Osteoblast (primary cell): ENCODE measurements at regions not wholly inside any gene's neighbourhood (a gene's known extent, or its start where the extent isn't known, plus 50 kb on each side); places are given as distances from the start of the nearest gene placed in this dataset.

Source experiments
- DNase-seq: peaks from one replicate; pipeline ENCODE4 v3.0.0; 2011; ENCODE audit warnings: low spot score, mixed read lengths; ENCODE audit not compliant: insufficient read length; ENCODE audit errors: missing footprints
- H2AFZ ChIP-seq: 2 replicates; pipeline ENCODE4 v1.6.0; 2011; ENCODE audit warnings: mild to moderate bottlenecking, low read length
- H3K27ac ChIP-seq: 2 replicates; pipeline ENCODE4 v1.5.1; 2011; ENCODE audit warnings: mild to moderate bottlenecking, low read depth, low read length, moderate library complexity
- H3K27me3 ChIP-seq: 2 replicates; pipeline ENCODE4 v1.6.0; 2012; ENCODE audit warnings: mild to moderate bottlenecking, control low read depth, inconsistent platforms, low read length, moderate library complexity; ENCODE audit not compliant: insufficient read depth
- H3K36me3 ChIP-seq: 2 replicates; pipeline ENCODE4 v1.5.1; 2011; ENCODE audit warnings: mild to moderate bottlenecking, low read length, control low read depth, moderate library complexity; ENCODE audit not compliant: insufficient read depth
- H3K4me1 ChIP-seq: 2 replicates; pipeline ENCODE4 v1.5.1; 2011; ENCODE audit warnings: mild to moderate bottlenecking, low read length, control low read depth, moderate library complexity; ENCODE audit not compliant: insufficient read depth
- H3K4me2 ChIP-seq: 2 replicates; pipeline ENCODE4 v1.6.0; 2011; ENCODE audit warnings: mild to moderate bottlenecking, low read length; ENCODE audit not compliant: insufficient read depth
- H3K4me3 ChIP-seq: fragments of 200-600 bp; sonication (generic); 3 replicates; pipeline ENCODE4 v1.5.1; 2012; ENCODE audit warnings: mild to moderate bottlenecking, low read length, inconsistent platforms; ENCODE audit not compliant: insufficient read depth
- H3K79me2 ChIP-seq: 2 replicates; pipeline ENCODE4 v1.6.0; 2012; ENCODE audit warnings: mild to moderate bottlenecking, low read length, control low read depth, inconsistent platforms; ENCODE audit not compliant: insufficient read depth
- H3K9me3 ChIP-seq: 2 replicates; pipeline ENCODE4 v1.5.1; 2011; ENCODE audit warnings: low read depth, low read length, control low read depth
- H4K20me1 ChIP-seq: 2 replicates; pipeline ENCODE4 v1.6.0; 2012; ENCODE audit warnings: mild to moderate bottlenecking, low read length, control low read depth; ENCODE audit not compliant: insufficient read depth
- CTCF ChIP-seq: IDR thresholded peaks from 2 replicates; pipeline ENCODE4 v1.5.1; 2011; ENCODE audit warnings: mild to moderate bottlenecking, low read depth, low read length, moderate library complexity; ENCODE audit errors: extremely low read depth

- H3K4me1 ChIP-seq: no peaks in the 10 kb centered on the region
- no peak overlapping the region for H3K27ac ChIP-seq
- no peaks in the 10 kb centered on the region for H3K36me3 ChIP-seq
- H3K9me3 ChIP-seq: no peaks in the 10 kb centered on the region
- no peaks in the 10 kb centered on the region for H3K79me2 ChIP-seq
- no peaks in the 10 kb centered on the region for H3K27me3 ChIP-seq
- no peak overlapping the region for H2AFZ ChIP-seq
- no peaks in the 10 kb centered on the region for H4K20me1 ChIP-seq
- H3K4me2 ChIP-seq: no peak overlapping the region
- TF ChIP-seq CTCF: no peak
- H3K4me3 ChIP-seq: no peak overlapping the region
- DNase-seq: no peak
These were observed 779.9 kb upstream of the MAP3K7 start for GRCh38 chr6:91366781-91367180.

- no peak for DNase-seq
- no peak overlapping the region for H3K27ac ChIP-seq
- H3K4me3 ChIP-seq: no peak overlapping the region
- no peaks in the 10 kb centered on the region for H4K20me1 ChIP-seq
- H3K4me1 ChIP-seq: no peaks in the 10 kb centered on the region
- TF ChIP-seq CTCF: no peak
- H2AFZ ChIP-seq: no peak overlapping the region
- H3K79me2 ChIP-seq: no peaks in the 10 kb centered on the region
- no peaks in the 10 kb centered on the region for H3K36me3 ChIP-seq
- no peaks in the 10 kb centered on the region for H3K9me3 ChIP-seq
- H3K4me2 ChIP-seq: no peak overlapping the region
- no peaks in the 10 kb centered on the region for H3K27me3 ChIP-seq
These were observed 772.1 kb upstream of the MAP3K7 start for GRCh38 chr6:91358986-91359385.

GRCh38 chr6:91352878-91353277 is 766.0 kb upstream of the MAP3K7 start:
- Histone ChIP-seq H3K79me2 (no peaks in the 10 kb centered on the region), H3K9me3 (no peaks in the 10 kb centered on the region), H3K27ac (no peak overlapping the region), H3K4me3 (no peak overlapping the region), H2AFZ (no peak overlapping the region), H4K20me1 (no peaks in the 10 kb centered on the region), H3K27me3 (no peaks in the 10 kb centered on the region), H3K36me3 (no peaks in the 10 kb centered on the region), H3K4me1 (no peaks in the 10 kb centered on the region), H3K4me2 (no peak overlapping the region)
- TF ChIP-seq CTCF: no peak
- DNase-seq: no peak

- no peak for TF ChIP-seq CTCF
- H3K4me3 ChIP-seq: no peak overlapping the region
- no peak overlapping the region for H3K4me2 ChIP-seq
- H3K27ac ChIP-seq: no peak overlapping the region
- no peak overlapping the region for H2AFZ ChIP-seq
- no peak for DNase-seq
- H3K9me3 ChIP-seq: no peaks in the 10 kb centered on the region
- H3K4me1 ChIP-seq: no peaks in the 10 kb centered on the region
- H3K36me3 ChIP-seq: no peaks in the 10 kb centered on the region
- H4K20me1 ChIP-seq: no peaks in the 10 kb centered on the region
- H3K79me2 ChIP-seq: no peaks in the 10 kb centered on the region
- H3K27me3 ChIP-seq: no peaks in the 10 kb centered on the region
These were observed 765.4 kb upstream of the MAP3K7 start for GRCh38 chr6:91352321-91352720.
